Testis (tissue), 2 donors: ENCODE measurements at regions not wholly inside any gene's neighbourhood (a gene's known extent, or its start where the extent isn't known, plus 50 kb on each side); places are given as distances from the start of the nearest gene placed in this dataset.

Source experiments
- POLR2A ChIP-seq: fragments of 450-650 bp; IDR thresholded peaks from one replicate; pipeline ENCODE4 v1.6.1; 2017; ENCODE audit warnings: antibody characterized with exemption, mild to moderate bottlenecking, moderate library complexity
- TF ChIP-seq, protein P1 (sequence below), 3 experiments: fragments of 450-650 bp in 2 of 3; fragments of 200-600 bp in 1 of 3; sonication (generic) in 1 of 3; IDR thresholded peaks; one replicate each; pipeline ENCODE4 v1.5.1; 2016 to 2019; ENCODE audit warnings: antibody characterized with exemption in 3 of 3, mild to moderate bottlenecking in 2 of 3, moderate library complexity in 1 of 3

DNA sequence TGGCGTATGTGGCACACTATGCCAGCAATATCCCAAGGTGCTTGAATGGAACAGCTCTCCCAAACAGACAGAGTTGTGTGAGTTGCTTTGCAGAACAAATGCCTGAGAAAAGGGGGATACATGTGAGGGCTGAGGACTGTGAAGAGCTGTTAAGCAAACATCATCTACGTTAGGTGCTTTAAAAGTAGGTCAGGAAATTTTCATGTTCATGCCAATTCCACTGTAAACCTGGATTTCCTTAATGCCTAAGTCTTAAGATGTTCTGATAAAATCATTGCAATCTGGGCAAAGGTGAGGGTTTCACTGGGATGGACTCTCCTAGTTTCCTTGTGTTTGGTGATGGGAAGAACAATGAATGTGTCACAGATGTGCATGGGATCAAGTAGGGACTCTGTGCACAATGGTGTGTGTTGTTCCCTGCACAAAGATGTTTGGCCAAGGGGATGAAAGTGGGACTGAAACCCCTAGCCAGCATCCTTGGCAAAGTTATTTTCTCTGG, 227.9 kb downstream of the KTN1 start:
- TF ChIP-seq, protein P1, sequence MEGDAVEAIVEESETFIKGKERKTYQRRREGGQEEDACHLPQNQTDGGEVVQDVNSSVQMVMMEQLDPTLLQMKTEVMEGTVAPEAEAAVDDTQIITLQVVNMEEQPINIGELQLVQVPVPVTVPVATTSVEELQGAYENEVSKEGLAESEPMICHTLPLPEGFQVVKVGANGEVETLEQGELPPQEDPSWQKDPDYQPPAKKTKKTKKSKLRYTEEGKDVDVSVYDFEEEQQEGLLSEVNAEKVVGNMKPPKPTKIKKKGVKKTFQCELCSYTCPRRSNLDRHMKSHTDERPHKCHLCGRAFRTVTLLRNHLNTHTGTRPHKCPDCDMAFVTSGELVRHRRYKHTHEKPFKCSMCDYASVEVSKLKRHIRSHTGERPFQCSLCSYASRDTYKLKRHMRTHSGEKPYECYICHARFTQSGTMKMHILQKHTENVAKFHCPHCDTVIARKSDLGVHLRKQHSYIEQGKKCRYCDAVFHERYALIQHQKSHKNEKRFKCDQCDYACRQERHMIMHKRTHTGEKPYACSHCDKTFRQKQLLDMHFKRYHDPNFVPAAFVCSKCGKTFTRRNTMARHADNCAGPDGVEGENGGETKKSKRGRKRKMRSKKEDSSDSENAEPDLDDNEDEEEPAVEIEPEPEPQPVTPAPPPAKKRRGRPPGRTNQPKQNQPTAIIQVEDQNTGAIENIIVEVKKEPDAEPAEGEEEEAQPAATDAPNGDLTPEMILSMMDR (IDR thresholded peaks at IDR 0.05), result no peak
- TF ChIP-seq POLR2A, result no peak
